COLO668 (cell line): ENCODE measurements at regions not wholly inside any gene's neighbourhood (a gene's known extent, or its start where the extent isn't known, plus 50 kb on each side); places are given as distances from the start of the nearest gene placed in this dataset.

Experiments
- DNase-seq: peaks from one replicate; lab custom pipeline; 2025; ENCODE audit not compliant: unreplicated experiment; lab: John Stamatoyannopoulos, UW

- no peak for DNase-seq
These were observed 94.7 kb upstream of the OSMR start for GRCh38 chr5:38751103-38751502.

- DNase-seq = no peak
These were observed 93.7 kb upstream of the OSMR start for GRCh38 chr5:38752012-38752536.

GRCh38 chr5:38752622-38753021 is 93.2 kb upstream of the OSMR start:
- no peak for DNase-seq

GRCh38 chr5:38753141-38753540 is 92.7 kb upstream of the OSMR start:
- DNase-seq = no peak

- no peak for DNase-seq
These were observed 92.0 kb upstream of the OSMR start for GRCh38 chr5:38753776-38754175.

GRCh38 chr5:38755181-38755580 is 90.6 kb upstream of the OSMR start:
- no peak for DNase-seq

GRCh38 chr5:38756068-38756467 is 89.7 kb upstream of the OSMR start:
- no peak for DNase-seq

GRCh38 chr5:38757451-38758245 is 88.2 kb upstream of the OSMR start:
- no peak for DNase-seq

- DNase-seq = no peak
These were observed 86.8 kb upstream of the OSMR start for GRCh38 chr5:38758774-38759600.

GRCh38 chr5:38764937-38765391 is 80.8 kb upstream of the OSMR start:
- no peak for DNase-seq

GRCh38 chr5:38765399-38765861 is 80.4 kb upstream of the OSMR start:
- no peak for DNase-seq

- DNase-seq = no peak
These were observed 79.7 kb upstream of the OSMR start for GRCh38 chr5:38766151-38766550.

- DNase-seq = no peak
These were observed 77.2 kb upstream of the OSMR start for GRCh38 chr5:38768412-38769211.

GRCh38 chr5:38772471-38772870 is 73.3 kb upstream of the OSMR start:
- DNase-seq = no peak

- DNase-seq = no peak
These were observed 70.5 kb upstream of the OSMR start for GRCh38 chr5:38775218-38775840.

- no peak for DNase-seq
These were observed 69.5 kb upstream of the OSMR start for GRCh38 chr5:38776149-38776896.

- no peak for DNase-seq
These were observed 68.7 kb upstream of the OSMR start for GRCh38 chr5:38777111-38777510.

- DNase-seq = no peak
These were observed 65.5 kb upstream of the OSMR start for GRCh38 chr5:38780316-38780715.

- DNase-seq = no peak
These were observed 64.9 kb upstream of the OSMR start for GRCh38 chr5:38780945-38781344.
